A673 (cell line): ENCODE measurements at regions not wholly inside any gene's neighbourhood (a gene's known extent, or its start where the extent isn't known, plus 50 kb on each side); places are given as distances from the start of the nearest gene placed in this dataset.
A peak's percentile ranks its signal among the peaks of the same experiment; 100 is the strongest.

Experiments used
- BruUV-seq: library from RNA; stranded (reverse); fragments of 400-500 nt; replicated peaks from 2 replicates; lab custom pipeline; 2021; lab: Mats Ljungman, UMichigan
- CTCF ChIA-PET: fragments of 300-600 bp; sonication (Branson Sonifier 250); formaldehyde crosslinking; loops from one replicate; lab custom pipeline; 2022; ENCODE audit warnings: antibody characterized with exemption; lab: Charles Lee
- POLR2A ChIA-PET: fragments of 300-600 bp; sonication (Branson Sonifier 250); formaldehyde crosslinking; loops from one replicate; lab custom pipeline; 2022; ENCODE audit warnings: antibody characterized with exemption; ENCODE audit not compliant: low non-redundant PET; lab: Charles Lee
- DNase-seq: peaks from one replicate; pipeline ENCODE4 v3.0.0-alpha.2; 2015; ENCODE audit warnings: low spot score
- H3K27ac ChIP-seq: fragments of 200-600 bp; sonication (generic); 2 replicates; pipeline ENCODE4 v1.5.1; 2016; ENCODE audit warnings: mixed run types, low read depth, mild to moderate bottlenecking, mixed read lengths, antibody characterized with exemption, low read length; ENCODE audit not compliant: poor library complexity, severe bottlenecking
- H3K27me3 ChIP-seq: fragments of 200-600 bp; sonication (generic); replicated peaks from 2 replicates; pipeline ENCODE4 v1.6.1; 2017; ENCODE audit warnings: mixed run types, low read depth, mild to moderate bottlenecking, mixed read lengths, antibody characterized with exemption, low read length; ENCODE audit not compliant: insufficient read depth, poor library complexity
- H3K36me3 ChIP-seq: fragments of 200-600 bp; sonication (generic); 2 replicates; pipeline ENCODE4 v1.6.1; 2016; ENCODE audit warnings: mixed run types, mild to moderate bottlenecking, mixed read lengths, antibody characterized with exemption, low read length; ENCODE audit not compliant: insufficient read depth, poor library complexity, severe bottlenecking
- H3K4me1 ChIP-seq: fragments of 200-600 bp; sonication (generic); 2 replicates; pipeline ENCODE4 v1.6.1; 2017; ENCODE audit warnings: mixed run types, mild to moderate bottlenecking, mixed read lengths, antibody characterized with exemption, low read length; ENCODE audit not compliant: insufficient read depth, poor library complexity, severe bottlenecking
- H3K4me3 ChIP-seq: fragments of 200-600 bp; sonication (generic); 2 replicates; pipeline ENCODE4 v1.5.1; 2016; ENCODE audit warnings: low read depth, mixed run types, mild to moderate bottlenecking, mixed read lengths, low read length; ENCODE audit not compliant: poor library complexity, severe bottlenecking
- H3K9me3 ChIP-seq: fragments of 200-600 bp; sonication (generic); 2 replicates; pipeline ENCODE4 v1.6.1; 2016; ENCODE audit warnings: mixed run types, low read depth, mild to moderate bottlenecking, mixed read lengths, antibody characterized with exemption, low read length; ENCODE audit not compliant: poor library complexity, severe bottlenecking
- EZH2 ChIP-seq: fragments of 200-600 bp; sonication (generic); IDR thresholded peaks from 2 replicates; pipeline ENCODE4 v1.6.1; 2017; ENCODE audit warnings: borderline replicate concordance, low read depth, mild to moderate bottlenecking, mixed read lengths, antibody characterized with exemption, low read length; ENCODE audit not compliant: poor library complexity, severe bottlenecking
- intact Hi-C: fragments of 100-400 bp; cut with micrococcal nuclease; formaldehyde crosslinking; loops from one replicate; pipeline ENCODE4 v1.10.0; 2022; ENCODE audit not compliant: unreplicated experiment
- TF ChIP-seq, protein P1 (sequence below): fragments of 300-800, 200-600 bp; sonication (generic); conservative IDR thresholded peaks from 2 replicates; pipeline ENCODE4 v1.5.1; 2017; ENCODE audit warnings: low read depth, mild to moderate bottlenecking, antibody characterized with exemption, low read length, moderate library complexity, mixed read lengths

DNA sequence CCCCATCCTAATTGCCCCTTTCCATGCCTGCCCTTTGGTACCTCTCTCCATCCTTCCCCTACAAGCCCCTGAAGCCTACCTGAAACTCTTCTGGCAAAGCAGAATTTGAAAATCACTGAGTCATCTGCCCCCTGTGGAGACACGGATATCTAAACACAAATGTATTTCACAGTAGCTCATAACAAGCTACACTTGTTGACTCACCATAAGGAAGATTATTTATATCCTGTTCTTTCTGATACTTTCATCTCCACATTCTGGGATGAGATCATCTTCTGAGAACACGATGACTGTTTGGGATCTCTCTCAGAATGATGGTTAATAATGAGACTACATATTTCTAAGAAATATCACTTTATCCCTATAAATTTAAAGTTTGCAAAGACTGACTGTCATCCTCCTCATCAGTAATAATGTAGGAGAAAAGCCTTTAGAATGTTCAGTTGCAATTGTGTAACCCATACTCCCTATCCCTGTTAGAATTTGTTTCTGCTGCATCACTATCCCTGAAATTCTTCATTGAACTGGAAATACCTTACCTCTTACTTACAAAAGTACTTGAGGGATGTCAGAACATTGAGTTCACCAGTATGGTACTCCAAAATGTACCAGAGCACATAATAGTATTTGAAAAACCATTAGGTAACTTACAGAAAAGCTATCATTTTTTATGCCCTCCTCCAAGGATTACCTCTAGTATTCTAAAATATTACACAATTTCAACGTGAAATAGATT lies 116.1 kb upstream of the IL12A start:
- H3K9me3 ChIP-seq, result no peaks in the 10 kb centered on the region
- POLR2A ChIA-PET, result no interaction called here
- H3K27ac ChIP-seq, result no peak overlapping the region
- CTCF ChIA-PET, result no interaction called here
- BruUV-seq, result no TSS peak
- peak; percentile 69 for DNase-seq
- intact Hi-C loops, result loop anchor here (2.0 kb wide), 1 partner anchor 44 kb away; no protein-coding TSS in a partner anchor
- H3K4me1 ChIP-seq, result peaks cover 22% of the 10 kb centered on the region
- peaks cover 9% of the 10 kb centered on the region for H3K27me3 ChIP-seq
- TF ChIP-seq, protein P1, sequence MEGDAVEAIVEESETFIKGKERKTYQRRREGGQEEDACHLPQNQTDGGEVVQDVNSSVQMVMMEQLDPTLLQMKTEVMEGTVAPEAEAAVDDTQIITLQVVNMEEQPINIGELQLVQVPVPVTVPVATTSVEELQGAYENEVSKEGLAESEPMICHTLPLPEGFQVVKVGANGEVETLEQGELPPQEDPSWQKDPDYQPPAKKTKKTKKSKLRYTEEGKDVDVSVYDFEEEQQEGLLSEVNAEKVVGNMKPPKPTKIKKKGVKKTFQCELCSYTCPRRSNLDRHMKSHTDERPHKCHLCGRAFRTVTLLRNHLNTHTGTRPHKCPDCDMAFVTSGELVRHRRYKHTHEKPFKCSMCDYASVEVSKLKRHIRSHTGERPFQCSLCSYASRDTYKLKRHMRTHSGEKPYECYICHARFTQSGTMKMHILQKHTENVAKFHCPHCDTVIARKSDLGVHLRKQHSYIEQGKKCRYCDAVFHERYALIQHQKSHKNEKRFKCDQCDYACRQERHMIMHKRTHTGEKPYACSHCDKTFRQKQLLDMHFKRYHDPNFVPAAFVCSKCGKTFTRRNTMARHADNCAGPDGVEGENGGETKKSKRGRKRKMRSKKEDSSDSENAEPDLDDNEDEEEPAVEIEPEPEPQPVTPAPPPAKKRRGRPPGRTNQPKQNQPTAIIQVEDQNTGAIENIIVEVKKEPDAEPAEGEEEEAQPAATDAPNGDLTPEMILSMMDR, result no peak
- no peak for TF ChIP-seq EZH2
- H3K36me3 ChIP-seq, result no peaks in the 10 kb centered on the region
- H3K4me3 ChIP-seq, result no peak overlapping the region

DNA sequence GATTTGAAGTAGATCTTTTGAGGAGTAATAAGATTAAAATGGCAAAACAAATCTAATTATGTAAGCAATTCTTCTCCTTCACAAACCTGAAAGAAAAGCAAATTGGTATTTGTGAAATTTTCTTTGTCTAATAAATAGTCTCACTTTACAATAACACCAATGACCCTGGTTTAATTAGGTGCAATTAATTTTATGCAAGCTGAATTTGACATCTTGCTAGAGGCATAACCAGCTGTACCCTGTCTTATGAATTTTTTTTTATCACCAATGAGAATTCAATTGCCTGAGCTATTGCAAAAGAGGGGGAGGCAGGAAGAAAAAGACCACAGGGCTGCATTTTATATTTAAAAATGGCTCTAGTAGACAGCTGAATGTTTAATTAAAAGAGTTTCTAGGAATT lies 113.5 kb upstream of the IL12A start:
- no peaks in the 10 kb centered on the region for H3K36me3 ChIP-seq
- intact Hi-C loops, result no loop called here
- no peaks in the 10 kb centered on the region for H3K9me3 ChIP-seq
- ChIA-PET POLR2A (no interaction called here), CTCF (interaction anchor here (0.7 kb wide), 1 partner anchor 10 kb away, joined by 4 read pairs; no protein-coding TSS in a partner anchor)
- no peak for TF ChIP-seq EZH2
- TF ChIP-seq, protein P1, result no peak
- H3K4me3 ChIP-seq, result no peak overlapping the region
- no peak overlapping the region for H3K27ac ChIP-seq
- peak; percentile 45 for DNase-seq
- no TSS peak for BruUV-seq
- peaks cover 22% of the 10 kb centered on the region for H3K4me1 ChIP-seq
- peaks cover 19% of the 10 kb centered on the region for H3K27me3 ChIP-seq

DNA sequence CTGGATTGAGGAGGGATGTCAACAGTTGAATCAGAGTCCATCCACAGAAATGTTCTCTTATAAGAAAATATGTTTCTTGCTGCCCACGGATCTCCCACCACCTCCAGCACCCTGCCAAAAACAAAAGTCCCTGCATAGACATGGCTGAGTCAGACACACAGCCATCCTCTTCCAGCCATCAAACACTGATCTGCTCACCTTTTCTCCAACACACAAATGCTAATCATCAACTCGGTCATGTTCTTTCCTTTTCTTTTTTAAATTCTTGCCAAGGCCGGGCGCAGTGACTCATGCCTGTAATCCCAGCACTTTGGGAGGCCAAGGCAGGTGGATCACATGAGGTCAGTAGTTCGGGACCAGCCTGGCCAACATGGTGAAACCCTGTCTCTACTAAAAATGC lies 110.7 kb upstream of the IL12A start:
- DNase-seq, result no peak
- TF ChIP-seq, protein P1, result no peak
- no peak for TF ChIP-seq EZH2
- ChIA-PET POLR2A (no interaction called here), CTCF (no interaction called here)
- Histone ChIP-seq H3K36me3 (no peaks in the 10 kb centered on the region), H3K9me3 (no peaks in the 10 kb centered on the region), H3K27me3 (peaks cover 28% of the 10 kb centered on the region), H3K4me3 (no peak overlapping the region), H3K4me1 (peaks cover 27% of the 10 kb centered on the region), H3K27ac (no peak overlapping the region)
- intact Hi-C loops, result no loop called here
- no TSS peak for BruUV-seq
